NT2/D1 (cell line): ENCODE measurements at regions not wholly inside any gene's neighbourhood (a gene's known extent, or its start where the extent isn't known, plus 50 kb on each side); places are given as distances from the start of the nearest gene placed in this dataset.

Source experiments
- YY1 ChIP-seq: IDR thresholded peaks from 2 replicates; pipeline ENCODE4 v1.6.1; 2011; ENCODE audit not compliant: insufficient read length, insufficient read depth
- ZNF274 ChIP-seq: IDR thresholded peaks from 2 replicates; pipeline ENCODE4 v1.6.1; 2011; ENCODE audit warnings: mild to moderate bottlenecking, low read depth, low read length

GRCh38 chr6:836276-836853, 143.4 kb upstream of the EXOC2 start:
- TF ChIP-seq YY1 (no peak), ZNF274 (no peak)
